Endothelial cell of umbilical vein (primary cell): ENCODE measurements at regions not wholly inside any gene's neighbourhood (a gene's known extent, or its start where the extent isn't known, plus 50 kb on each side); places are given as distances from the start of the nearest gene placed in this dataset.

ENCODE experiments used
- BruUV-seq: library from RNA; stranded (reverse); fragments of 400-500 nt; replicated peaks from 2 replicates; lab custom pipeline; 2021; lab: Mats Ljungman, UMichigan
- CTCF ChIA-PET: fragments of 300-600, 350-600 bp; sonication (Branson Sonifier 250); formaldehyde crosslinking; loops from one replicate; lab custom pipeline; 2021; ENCODE audit warnings: antibody characterized with exemption, inconsistent platforms; lab: Charles Lee
- POLR2A ChIA-PET: fragments of 300-600, 350-600 bp; sonication (Branson Sonifier 250); formaldehyde crosslinking; loops from one replicate; lab custom pipeline; 2021; ENCODE audit warnings: antibody characterized with exemption, inconsistent platforms; lab: Charles Lee
- DNase-seq: peaks from one replicate; pipeline ENCODE4 v3.0.0-alpha.2; 2011; ENCODE audit warnings: low read depth, low spot score
- FAIRE-seq: peaks from 2 replicates; lab custom pipeline; 2011; peaks lifted over from hg19 to GRCh38; lab: Jason Lieb, UNC
- H2AFZ ChIP-seq: 2 replicates; pipeline ENCODE4 v1.6.0; 2012; ENCODE audit warnings: low read depth, low read length, control low read depth, inconsistent platforms
- H3K27ac ChIP-seq: 2 replicates; pipeline ENCODE4 v1.5.1; 2011; ENCODE audit warnings: low read depth, mild to moderate bottlenecking, control low read depth, low read length, moderate library complexity; ENCODE audit not compliant: insufficient read depth
- H3K27me3 ChIP-seq, 2 experiments: 2 replicates each; pipeline versions ENCODE4 v1.6.0 to v1.6.1; 2011; ENCODE audit warnings: low read length in 2 of 2, mixed read lengths in 1 of 2; ENCODE audit not compliant: control insufficient read depth in 2 of 2, insufficient read depth in 2 of 2
- H3K36me3 ChIP-seq, 2 experiments: 2 replicates in 1 of 2; 3 replicates in 1 of 2; pipeline ENCODE4 v1.5.1; 2011; ENCODE audit warnings: low read length in 2 of 2, mild to moderate bottlenecking in 1 of 2, moderate library complexity in 1 of 2; ENCODE audit not compliant: control insufficient read depth in 2 of 2, insufficient read depth in 2 of 2; ENCODE audit errors: extremely low read depth in 1 of 2
- H3K4me1 ChIP-seq: 3 replicates; pipeline ENCODE4 v1.5.1; 2011; ENCODE audit warnings: mild to moderate bottlenecking, low read length; ENCODE audit not compliant: control insufficient read depth, insufficient read depth; ENCODE audit errors: extremely low read depth
- H3K4me2 ChIP-seq: 2 replicates; pipeline ENCODE4 v1.6.1; 2011; ENCODE audit warnings: low read length, control low read depth, mixed read lengths; ENCODE audit not compliant: insufficient read depth
- H3K4me3 ChIP-seq, 3 experiments: fragments of 200-600 bp in 1 of 3; sonication (generic), shearing (Covaris generic) in 1 of 3; replicated peaks in 1 of 3; 2 replicates each; pipeline ENCODE4 v1.5.1; 2011 to 2016; ENCODE audit warnings: control low read depth in 3 of 3, low read length in 3 of 3, mild to moderate bottlenecking in 2 of 3, inconsistent platforms in 1 of 3, low read depth in 1 of 3, moderate library complexity in 1 of 3; ENCODE audit not compliant: insufficient read depth in 1 of 3
- H3K79me2 ChIP-seq: 2 replicates; pipeline ENCODE4 v1.6.0; 2012; ENCODE audit warnings: low read length, inconsistent platforms; ENCODE audit not compliant: control insufficient read depth, insufficient read depth
- H3K9ac ChIP-seq: replicated peaks from 2 replicates; pipeline ENCODE3; 2011; ENCODE audit warnings: low read length, control low read depth; ENCODE audit not compliant: insufficient read depth; ENCODE audit errors: extremely low read depth
- H3K9me1 ChIP-seq: replicated peaks from 3 replicates; pipeline ENCODE4 v1.6.0; 2011; ENCODE audit warnings: mild to moderate bottlenecking, low read length; ENCODE audit not compliant: control insufficient read depth, insufficient read depth; ENCODE audit errors: extremely low read depth
- H3K9me3 ChIP-seq: replicated peaks from 2 replicates; pipeline ENCODE4 v1.5.1; 2012; ENCODE audit warnings: low read length, inconsistent platforms; ENCODE audit not compliant: control insufficient read depth, insufficient read depth
- H4K20me1 ChIP-seq: replicated peaks from 2 replicates; pipeline ENCODE3; 2011; ENCODE audit warnings: mild to moderate bottlenecking, low read length; ENCODE audit not compliant: control insufficient read depth, insufficient read depth; ENCODE audit errors: extremely low read depth
- EZH2 ChIP-seq: IDR thresholded peaks from 2 replicates; pipeline ENCODE4 v1.6.1; 2012; ENCODE audit warnings: borderline replicate concordance, low read depth, mild to moderate bottlenecking, moderate library complexity, low read length, inconsistent platforms; ENCODE audit not compliant: severe bottlenecking
- FOS ChIP-seq: IDR thresholded peaks from 2 replicates; pipeline ENCODE4 v1.6.1; 2011; ENCODE audit warnings: mild to moderate bottlenecking, low read length, moderate library complexity, borderline replicate concordance; ENCODE audit not compliant: insufficient read depth
- GATA2 ChIP-seq: IDR thresholded peaks from 2 replicates; pipeline ENCODE4 v1.7.0; 2011; ENCODE audit warnings: low read depth, mild to moderate bottlenecking, moderate library complexity, mixed read lengths, low read length; ENCODE audit not compliant: insufficient read length, insufficient read depth
- JUN ChIP-seq: IDR thresholded peaks from 2 replicates; pipeline ENCODE4 v1.6.1; 2011; ENCODE audit warnings: borderline replicate concordance, low read depth; ENCODE audit not compliant: insufficient read length, insufficient read depth
- MAX ChIP-seq: IDR thresholded peaks from 2 replicates; pipeline ENCODE4 v1.6.1; 2011; ENCODE audit not compliant: insufficient read depth, insufficient read length
- MYC ChIP-seq: IDR thresholded peaks from one replicate; pipeline ENCODE4 v1.6.1; 2011; ENCODE audit warnings: mild to moderate bottlenecking, low read depth, low read length
- POLR2A ChIP-seq: IDR thresholded peaks from 2 replicates; pipeline ENCODE4 v1.6.1; 2012; ENCODE audit warnings: low read depth, mild to moderate bottlenecking, control low read depth, low read length
- POLR2AphosphoS5 ChIP-seq: IDR thresholded peaks from 2 replicates; pipeline ENCODE4 v1.6.1; 2012; ENCODE audit warnings: low read depth, mild to moderate bottlenecking, control low read depth, low read length, moderate library complexity; ENCODE audit not compliant: insufficient read depth
- dilution Hi-C: fragments of 300-500 bp; cut with MboI; formaldehyde crosslinking; loops from one replicate; pipeline ENCODE4 v1.15.0; 2019; ENCODE audit warnings: low sequenced_read_pairs; ENCODE audit not compliant: extremely low pct_ligation_motif_present
- intact Hi-C: fragments of 100-400 bp; cut with micrococcal nuclease; formaldehyde crosslinking; loops from one replicate; pipeline ENCODE4 v1.10.0; 2022
- TF ChIP-seq, protein P1 (sequence below), 2 donors: IDR thresholded peaks; 1 replicate in 1 of 2; 2 replicates in 1 of 2; pipeline ENCODE4 v1.5.1; 2011; ENCODE audit warnings: low read length in 2 of 2, mild to moderate bottlenecking in 2 of 2, moderate library complexity in 2 of 2, control low read depth in 1 of 2, inconsistent platforms in 1 of 2, low read depth in 1 of 2; ENCODE audit not compliant: insufficient read depth in 1 of 2; ENCODE audit errors: extremely low read depth in 1 of 2

DNA sequence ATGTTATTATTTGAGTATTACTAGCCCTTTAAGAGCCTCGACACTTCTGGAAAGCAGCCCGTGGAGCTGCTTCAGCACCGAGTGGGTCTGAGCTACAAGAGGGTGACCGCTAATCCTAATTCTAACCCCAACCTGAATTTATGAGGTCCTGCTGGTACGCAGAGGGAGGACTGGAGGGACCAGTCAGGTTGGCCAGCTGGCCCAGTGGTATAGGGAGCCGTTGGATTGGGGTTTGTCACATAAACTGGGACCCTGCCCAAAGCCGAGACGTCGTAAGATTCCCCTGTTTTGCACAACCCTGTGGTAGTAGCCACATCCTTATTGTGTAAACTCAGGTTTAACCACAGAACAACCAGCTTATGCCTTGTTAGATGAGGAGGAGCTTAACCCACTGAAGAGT, 60.8 kb upstream of the F3 start:
- BruUV-seq, result no TSS peak
- H3K9me3 ChIP-seq, result no peaks in the 10 kb centered on the region
- POLR2A ChIA-PET, result no interaction called here
- no peaks in the 10 kb centered on the region for H3K79me2 ChIP-seq
- no peak overlapping the region for H2AFZ ChIP-seq
- FAIRE-seq (no peak), DNase-seq (no peak)
- H4K20me1 ChIP-seq, result no peaks in the 10 kb centered on the region
- no peaks in the 10 kb centered on the region for H3K4me1 ChIP-seq
- intact Hi-C loops, result no loop called here
- H3K4me2 ChIP-seq, result no peak overlapping the region
- H3K36me3 ChIP-seq, result no peaks in the 10 kb centered on the region
- dilution Hi-C loops, result no loop called here
- peaks cover 9 to 12% of the 10 kb centered on the region in 2 experiments for H3K27me3 ChIP-seq
- no peaks in the 10 kb centered on the region for H3K9me1 ChIP-seq
- no peak overlapping the region for H3K27ac ChIP-seq
- no peak overlapping the region for H3K4me3 ChIP-seq
- CTCF ChIA-PET, result no interaction called here
- H3K9ac ChIP-seq, result no peak overlapping the region
- TF ChIP-seq POLR2AphosphoS5 (no peak), GATA2 (no peak), JUN (no peak), POLR2A (no peak), MYC (no peak), EZH2 (no peak), MAX (no peak), FOS (no peak)
- TF ChIP-seq, protein P1, sequence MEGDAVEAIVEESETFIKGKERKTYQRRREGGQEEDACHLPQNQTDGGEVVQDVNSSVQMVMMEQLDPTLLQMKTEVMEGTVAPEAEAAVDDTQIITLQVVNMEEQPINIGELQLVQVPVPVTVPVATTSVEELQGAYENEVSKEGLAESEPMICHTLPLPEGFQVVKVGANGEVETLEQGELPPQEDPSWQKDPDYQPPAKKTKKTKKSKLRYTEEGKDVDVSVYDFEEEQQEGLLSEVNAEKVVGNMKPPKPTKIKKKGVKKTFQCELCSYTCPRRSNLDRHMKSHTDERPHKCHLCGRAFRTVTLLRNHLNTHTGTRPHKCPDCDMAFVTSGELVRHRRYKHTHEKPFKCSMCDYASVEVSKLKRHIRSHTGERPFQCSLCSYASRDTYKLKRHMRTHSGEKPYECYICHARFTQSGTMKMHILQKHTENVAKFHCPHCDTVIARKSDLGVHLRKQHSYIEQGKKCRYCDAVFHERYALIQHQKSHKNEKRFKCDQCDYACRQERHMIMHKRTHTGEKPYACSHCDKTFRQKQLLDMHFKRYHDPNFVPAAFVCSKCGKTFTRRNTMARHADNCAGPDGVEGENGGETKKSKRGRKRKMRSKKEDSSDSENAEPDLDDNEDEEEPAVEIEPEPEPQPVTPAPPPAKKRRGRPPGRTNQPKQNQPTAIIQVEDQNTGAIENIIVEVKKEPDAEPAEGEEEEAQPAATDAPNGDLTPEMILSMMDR (IDR thresholded peaks at IDR 0.05; ENCODE audit: extremely low read depth in 1 of 2, insufficient read depth in 1 of 2, low read depth in 1 of 2, low read length in 2 of 2), result no peak
